ENCODE measurements at regions not wholly inside any gene's neighbourhood (a gene's known extent, or its start where the extent isn't known, plus 50 kb on each side); places are given as distances from the start of the nearest gene placed in this dataset.

GRCh38 chr13:112210371-112210770 lies 143.4 kb downstream of the SOX1 start:
- TF ChIP-seq CTCF (IDR thresholded peaks at IDR 0.05) = no peak
- TF ChIP-seq POLR2A (IDR thresholded peaks at IDR 0.05) = no peak
